ENCODE measurements at regions not wholly inside any gene's neighbourhood (a gene's known extent, or its start where the extent isn't known, plus 50 kb on each side); places are given as distances from the start of the nearest gene placed in this dataset.

DNA sequence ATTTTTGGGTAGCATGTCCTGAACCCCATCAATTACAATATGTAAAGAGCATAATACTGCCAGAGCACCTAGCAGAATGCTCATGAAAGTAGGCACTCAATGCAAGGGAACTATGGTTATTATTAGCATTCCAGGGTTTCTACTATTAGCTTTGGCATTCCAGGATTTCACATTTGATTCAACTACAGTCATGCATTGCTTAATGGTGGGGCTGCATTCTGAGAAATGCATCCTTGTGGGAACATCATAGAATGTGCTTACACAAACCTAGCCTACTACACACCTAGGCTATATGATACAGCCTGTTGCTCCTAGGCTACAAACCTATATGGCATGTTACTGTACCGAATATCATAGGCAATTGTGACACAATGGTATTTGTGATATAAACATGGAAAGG is 247.8 kb downstream of the CD83 start (continued):
- TF ChIP-seq RXRA (IDR thresholded peaks at IDR 0.05; ENCODE audit: borderline replicate concordance, low read depth) (no peak), SIN3A (IDR thresholded peaks at IDR 0.05; ENCODE audit: borderline replicate concordance, low read depth, low read length) (no peak), TAF1 (IDR thresholded peaks at IDR 0.05; ENCODE audit: borderline replicate concordance, low read depth, low read length) (no peak)
- TF ChIP-seq, protein P1, sequence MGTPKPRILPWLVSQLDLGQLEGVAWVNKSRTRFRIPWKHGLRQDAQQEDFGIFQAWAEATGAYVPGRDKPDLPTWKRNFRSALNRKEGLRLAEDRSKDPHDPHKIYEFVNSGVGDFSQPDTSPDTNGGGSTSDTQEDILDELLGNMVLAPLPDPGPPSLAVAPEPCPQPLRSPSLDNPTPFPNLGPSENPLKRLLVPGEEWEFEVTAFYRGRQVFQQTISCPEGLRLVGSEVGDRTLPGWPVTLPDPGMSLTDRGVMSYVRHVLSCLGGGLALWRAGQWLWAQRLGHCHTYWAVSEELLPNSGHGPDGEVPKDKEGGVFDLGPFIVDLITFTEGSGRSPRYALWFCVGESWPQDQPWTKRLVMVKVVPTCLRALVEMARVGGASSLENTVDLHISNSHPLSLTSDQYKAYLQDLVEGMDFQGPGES (IDR thresholded peaks at IDR 0.05; ENCODE audit: low read depth, low read length) = no peak

DNA sequence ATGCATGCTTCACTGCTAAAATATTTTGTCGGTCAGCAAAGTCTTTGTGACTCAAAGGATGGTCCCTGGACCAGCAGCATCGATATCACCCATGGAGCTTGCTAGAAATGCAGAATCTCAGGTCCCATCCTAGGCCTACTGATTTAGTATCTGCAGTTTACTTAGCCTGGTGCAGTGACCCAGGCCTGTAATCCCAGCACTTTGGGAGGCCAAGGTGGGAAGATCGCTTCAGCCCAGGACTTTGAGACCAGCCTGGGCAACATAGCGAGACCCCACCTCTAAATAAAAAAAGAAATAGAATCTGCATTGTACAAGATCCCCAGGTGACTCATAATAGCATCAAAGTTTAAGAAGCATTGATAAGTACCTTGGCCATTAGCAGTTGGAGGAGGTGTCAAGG is 248.7 kb downstream of the CD83 start:
- DNase-seq = no peak
- CTCF ChIA-PET = no interaction called here
- WGBS (ENCODE audit: low lambda C conversion rate) = 37% methylated on average over 4 of the region's 4 CpGs

More for the DNA sequence above, 248.7 kb downstream of the CD83 start:
- Histone ChIP-seq H3K4me1 (ENCODE audit: control insufficient read depth in 1 of 2, insufficient read depth in 2 of 2, low read depth in 1 of 2, low read length in 1 of 2) (no peaks in the 10 kb centered on the region), H3K9me3 (no peaks in the 10 kb centered on the region), H3K27ac (ENCODE audit: low read depth in 2 of 2, low read length in 1 of 2) (no peak overlapping the region), H3F3A (replicated peaks; ENCODE audit: insufficient read depth) (no peaks in the 10 kb centered on the region), H3K9me2 (no peaks in the 10 kb centered on the region), H2AFZ (ENCODE audit: low read depth) (no peak overlapping the region), H3K4me2 (no peak overlapping the region), H3K9ac (no peak overlapping the region), H4K20me1 (ENCODE audit: insufficient read depth) (no peaks in the 10 kb centered on the region), H3K79me2 (ENCODE audit: insufficient read depth) (no peaks in the 10 kb centered on the region), H3K4me3 (ENCODE audit: low read depth in 2 of 2, low read length in 1 of 2) (no peak overlapping the region), H3K36me3 (replicated peaks in 1 of 2; ENCODE audit: control insufficient read depth in 1 of 2, insufficient read depth in 2 of 2, low read length in 1 of 2) (no peaks in the 10 kb centered on the region), H3K27me3 (ENCODE audit: insufficient read depth) (no peaks in the 10 kb centered on the region)
- POLR2A ChIA-PET = no interaction called here
- TF ChIP-seq FOSL2 (IDR thresholded peaks at IDR 0.05; ENCODE audit: borderline replicate concordance, low read depth) (no peak), GATA2 (CRISPR knock-in tag; IDR thresholded peaks at IDR 0.05) (no peak), RFX5 (IDR thresholded peaks at IDR 0.05; ENCODE audit: low read length) (no peak), FOXJ3 (CRISPR knock-in tag; IDR thresholded peaks at IDR 0.05) (no peak), TAF1 (IDR thresholded peaks at IDR 0.05; ENCODE audit: borderline replicate concordance, low read depth, low read length) (no peak), POLR2AphosphoS5 (IDR thresholded peaks at IDR 0.05; ENCODE audit: low read depth, low read length) (no peak), EP300 (IDR thresholded peaks at IDR 0.05; ENCODE audit: borderline replicate concordance in 1 of 2, low read depth in 1 of 2, low read length in 1 of 2) (no peak), JUND (IDR thresholded peaks at IDR 0.05) (no peak), NFIC (IDR thresholded peaks at IDR 0.05; ENCODE audit: borderline replicate concordance) (no peak), TEAD4 (IDR thresholded peaks at IDR 0.05; ENCODE audit: borderline replicate concordance, insufficient read depth) (no peak)
- TF ChIP-seq, protein P2, sequence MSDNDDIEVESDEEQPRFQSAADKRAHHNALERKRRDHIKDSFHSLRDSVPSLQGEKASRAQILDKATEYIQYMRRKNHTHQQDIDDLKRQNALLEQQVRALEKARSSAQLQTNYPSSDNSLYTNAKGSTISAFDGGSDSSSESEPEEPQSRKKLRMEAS (IDR thresholded peaks at IDR 0.05; ENCODE audit: low read depth) = no peak
- TF ChIP-seq, protein P3, sequence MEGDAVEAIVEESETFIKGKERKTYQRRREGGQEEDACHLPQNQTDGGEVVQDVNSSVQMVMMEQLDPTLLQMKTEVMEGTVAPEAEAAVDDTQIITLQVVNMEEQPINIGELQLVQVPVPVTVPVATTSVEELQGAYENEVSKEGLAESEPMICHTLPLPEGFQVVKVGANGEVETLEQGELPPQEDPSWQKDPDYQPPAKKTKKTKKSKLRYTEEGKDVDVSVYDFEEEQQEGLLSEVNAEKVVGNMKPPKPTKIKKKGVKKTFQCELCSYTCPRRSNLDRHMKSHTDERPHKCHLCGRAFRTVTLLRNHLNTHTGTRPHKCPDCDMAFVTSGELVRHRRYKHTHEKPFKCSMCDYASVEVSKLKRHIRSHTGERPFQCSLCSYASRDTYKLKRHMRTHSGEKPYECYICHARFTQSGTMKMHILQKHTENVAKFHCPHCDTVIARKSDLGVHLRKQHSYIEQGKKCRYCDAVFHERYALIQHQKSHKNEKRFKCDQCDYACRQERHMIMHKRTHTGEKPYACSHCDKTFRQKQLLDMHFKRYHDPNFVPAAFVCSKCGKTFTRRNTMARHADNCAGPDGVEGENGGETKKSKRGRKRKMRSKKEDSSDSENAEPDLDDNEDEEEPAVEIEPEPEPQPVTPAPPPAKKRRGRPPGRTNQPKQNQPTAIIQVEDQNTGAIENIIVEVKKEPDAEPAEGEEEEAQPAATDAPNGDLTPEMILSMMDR (IDR thresholded peaks at IDR 0.05) = no peak
- TF ChIP-seq, protein P4, sequence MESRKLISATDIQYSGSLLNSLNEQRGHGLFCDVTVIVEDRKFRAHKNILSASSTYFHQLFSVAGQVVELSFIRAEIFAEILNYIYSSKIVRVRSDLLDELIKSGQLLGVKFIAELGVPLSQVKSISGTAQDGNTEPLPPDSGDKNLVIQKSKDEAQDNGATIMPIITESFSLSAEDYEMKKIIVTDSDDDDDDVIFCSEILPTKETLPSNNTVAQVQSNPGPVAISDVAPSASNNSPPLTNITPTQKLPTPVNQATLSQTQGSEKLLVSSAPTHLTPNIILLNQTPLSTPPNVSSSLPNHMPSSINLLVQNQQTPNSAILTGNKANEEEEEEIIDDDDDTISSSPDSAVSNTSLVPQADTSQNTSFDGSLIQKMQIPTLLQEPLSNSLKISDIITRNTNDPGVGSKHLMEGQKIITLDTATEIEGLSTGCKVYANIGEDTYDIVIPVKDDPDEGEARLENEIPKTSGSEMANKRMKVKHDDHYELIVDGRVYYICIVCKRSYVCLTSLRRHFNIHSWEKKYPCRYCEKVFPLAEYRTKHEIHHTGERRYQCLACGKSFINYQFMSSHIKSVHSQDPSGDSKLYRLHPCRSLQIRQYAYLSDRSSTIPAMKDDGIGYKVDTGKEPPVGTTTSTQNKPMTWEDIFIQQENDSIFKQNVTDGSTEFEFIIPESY (IDR thresholded peaks at IDR 0.05; ENCODE audit: borderline replicate concordance, low read depth) = no peak
- TF ChIP-seq, protein P5, sequence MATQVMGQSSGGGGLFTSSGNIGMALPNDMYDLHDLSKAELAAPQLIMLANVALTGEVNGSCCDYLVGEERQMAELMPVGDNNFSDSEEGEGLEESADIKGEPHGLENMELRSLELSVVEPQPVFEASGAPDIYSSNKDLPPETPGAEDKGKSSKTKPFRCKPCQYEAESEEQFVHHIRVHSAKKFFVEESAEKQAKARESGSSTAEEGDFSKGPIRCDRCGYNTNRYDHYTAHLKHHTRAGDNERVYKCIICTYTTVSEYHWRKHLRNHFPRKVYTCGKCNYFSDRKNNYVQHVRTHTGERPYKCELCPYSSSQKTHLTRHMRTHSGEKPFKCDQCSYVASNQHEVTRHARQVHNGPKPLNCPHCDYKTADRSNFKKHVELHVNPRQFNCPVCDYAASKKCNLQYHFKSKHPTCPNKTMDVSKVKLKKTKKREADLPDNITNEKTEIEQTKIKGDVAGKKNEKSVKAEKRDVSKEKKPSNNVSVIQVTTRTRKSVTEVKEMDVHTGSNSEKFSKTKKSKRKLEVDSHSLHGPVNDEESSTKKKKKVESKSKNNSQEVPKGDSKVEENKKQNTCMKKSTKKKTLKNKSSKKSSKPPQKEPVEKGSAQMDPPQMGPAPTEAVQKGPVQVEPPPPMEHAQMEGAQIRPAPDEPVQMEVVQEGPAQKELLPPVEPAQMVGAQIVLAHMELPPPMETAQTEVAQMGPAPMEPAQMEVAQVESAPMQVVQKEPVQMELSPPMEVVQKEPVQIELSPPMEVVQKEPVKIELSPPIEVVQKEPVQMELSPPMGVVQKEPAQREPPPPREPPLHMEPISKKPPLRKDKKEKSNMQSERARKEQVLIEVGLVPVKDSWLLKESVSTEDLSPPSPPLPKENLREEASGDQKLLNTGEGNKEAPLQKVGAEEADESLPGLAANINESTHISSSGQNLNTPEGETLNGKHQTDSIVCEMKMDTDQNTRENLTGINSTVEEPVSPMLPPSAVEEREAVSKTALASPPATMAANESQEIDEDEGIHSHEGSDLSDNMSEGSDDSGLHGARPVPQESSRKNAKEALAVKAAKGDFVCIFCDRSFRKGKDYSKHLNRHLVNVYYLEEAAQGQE (IDR thresholded peaks at IDR 0.05; ENCODE audit: low read depth, low read length) = no peak

All from SK-N-SH (cell line).